ENCODE measurements at regions not wholly inside any gene's neighbourhood (a gene's known extent, or its start where the extent isn't known, plus 50 kb on each side); places are given as distances from the start of the nearest gene placed in this dataset.

- no peak overlapping the region for H3K27ac ChIP-seq
- CTCF ChIA-PET = no interaction called here
- FAIRE-seq = no peak
Measured at GRCh38 chr7:156131881-156132280, 319.6 kb upstream of the SHH start.

GRCh38 chr7:156129522-156129921 is 317.3 kb upstream of the SHH start:
- WGBS (ENCODE audit: missing lambda C conversion rate) = 79% methylated on average over 12 of the region's 12 CpGs
- FAIRE-seq (no peak), DNase-seq (ENCODE audit: low read depth in 1 of 2, low spot score in 1 of 2) (no peak), ATAC-seq (no peak)
- CTCF ChIA-PET = no interaction called here
- Histone ChIP-seq H3K4me2 (no peak overlapping the region), H3K9me3 (0 out of 3 replicates have a peak, but pooled peaks cover 2% of the 10 kb centered on the region), H3K4me1 (peaks cover 8% of the 10 kb centered on the region; the same call in 1 of the 3 replicates), H3K4me3 (no peak overlapping the region), H3K27ac (no peak overlapping the region)
- POLR2A ChIA-PET = no interaction called here
- TF ChIP-seq HDAC2 (IDR thresholded peaks at IDR 0.05) = no peak
- no peak for TF ChIP-seq ZFP36 (IDR thresholded peaks at IDR 0.05; ENCODE audit: borderline replicate concordance, partially characterized antibody)
- no peak for TF ChIP-seq EHMT2 (IDR thresholded peaks at IDR 0.05; ENCODE audit: low read depth)
- no peak for TF ChIP-seq E2F6 (IDR thresholded peaks at IDR 0.05; ENCODE audit: borderline replicate concordance, low read depth)
- no peak for TF ChIP-seq KDM1A (IDR thresholded peaks at IDR 0.05; ENCODE audit: low read depth)
- no peak for TF ChIP-seq SREBF2 (IDR thresholded peaks at IDR 0.05)
- no peak for TF ChIP-seq POLR2AphosphoS2 (conservative IDR thresholded peaks at IDR 0.05; ENCODE audit: low read length)
- no peak for TF ChIP-seq CTCF (IDR thresholded peaks at IDR 0.05)
- TF ChIP-seq FOSB (CRISPR knock-in tag; IDR thresholded peaks at IDR 0.05) = no peak
- no peak for TF ChIP-seq FOSL2 (IDR thresholded peaks at IDR 0.05)
- no peak for TF ChIP-seq FOSL2 (CRISPR knock-in tag; IDR thresholded peaks at IDR 0.05)
- no peak for TF ChIP-seq JUN (IDR thresholded peaks at IDR 0.05)
- no peak for TF ChIP-seq PHF8 (IDR thresholded peaks at IDR 0.05; ENCODE audit: borderline replicate concordance, low read depth)
- TF ChIP-seq CEBPB (IDR thresholded peaks at IDR 0.05) = no peak
- no peak for TF ChIP-seq CBX8 (IDR thresholded peaks at IDR 0.05)
- TF ChIP-seq RCOR1 (IDR thresholded peaks at IDR 0.05; ENCODE audit: low read depth, low read length) = no peak
- no peak for TF ChIP-seq REST (IDR thresholded peaks at IDR 0.05)
- no peak for TF ChIP-seq ESRRA (IDR thresholded peaks at IDR 0.05; ENCODE audit: borderline replicate concordance, low read length)
- no peak for TF ChIP-seq HOXB13 (CRISPR knock-in tag; IDR thresholded peaks at IDR 0.05; ENCODE audit: low read depth)

More at GRCh38 chr7:156131881-156132280, 319.6 kb upstream of the SHH start:
- Histone ChIP-seq H3K4me3 (no peak overlapping the region), H3K9me3 (0 out of 3 replicates have a peak, but pooled peaks cover 2% of the 10 kb centered on the region), H3K4me2 (no peak overlapping the region), H3K4me1 (peaks cover 8% of the 10 kb centered on the region; the same call in 1 of the 3 replicates)
- POLR2A ChIA-PET = no interaction called here
- ATAC-seq (no peak), DNase-seq (ENCODE audit: low read depth in 1 of 2, low spot score in 1 of 2) (no peak)
- TF ChIP-seq CBX8 (IDR thresholded peaks at IDR 0.05) (no peak), POLR2AphosphoS2 (conservative IDR thresholded peaks at IDR 0.05; ENCODE audit: low read length) (no peak), MYC (IDR thresholded peaks at IDR 0.05; ENCODE audit: borderline replicate concordance, low read length) (no peak)
- 38% methylated on average over 2 of the region's 2 CpGs for WGBS (ENCODE audit: missing lambda C conversion rate)
